ENCODE measurements at regions not wholly inside any gene's neighbourhood (a gene's known extent, or its start where the extent isn't known, plus 50 kb on each side); places are given as distances from the start of the nearest gene placed in this dataset.
A peak's percentile ranks its signal among the peaks of the same experiment; 100 is the strongest.

DNA sequence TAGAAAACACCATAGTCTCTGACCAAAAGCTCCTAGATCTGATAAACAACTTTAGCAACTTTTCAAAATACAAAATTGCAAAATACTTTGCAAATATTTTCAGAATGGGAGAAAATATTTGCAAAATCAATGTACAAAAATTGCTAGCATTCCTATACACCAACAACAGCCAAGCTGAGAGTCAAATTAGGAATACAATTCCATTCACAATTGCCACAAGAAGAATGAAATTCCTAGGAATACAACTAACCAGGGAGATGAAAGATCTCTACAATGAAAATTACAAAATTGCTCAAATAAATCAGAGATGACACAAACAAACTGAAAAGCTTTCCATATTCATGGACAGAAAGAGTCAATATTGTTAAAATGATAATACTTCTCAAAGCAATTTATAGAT, 327.0 kb upstream of the ZC3H15 start:
- Histone ChIP-seq H4K8ac (ENCODE audit: low read depth, low read length) (no peak overlapping the region), H3K4me1 (ENCODE audit: control insufficient read depth in 1 of 2, insufficient read depth in 2 of 2, low read length in 2 of 2) (no peaks in the 10 kb centered on the region), H2AK5ac (ENCODE audit: low read length) (no peak overlapping the region), H3K18ac (ENCODE audit: low read length) (no peak overlapping the region), H2AFZ (ENCODE audit: insufficient read depth, low read length, poor library complexity) (no peak overlapping the region), H3K14ac (ENCODE audit: low read length) (no peak overlapping the region), H3K27ac (ENCODE audit: low read depth, low read length) (no peak overlapping the region), H2BK12ac (ENCODE audit: low read length) (no peak overlapping the region), H3K9ac (ENCODE audit: low read length) (no peak overlapping the region), H3K79me2 (ENCODE audit: control insufficient read depth, insufficient read depth, low read length, poor library complexity) (no peaks in the 10 kb centered on the region), H3K36me3 (ENCODE audit: control insufficient read depth in 1 of 2, insufficient read depth in 2 of 2, low read length in 2 of 2) (no peaks in the 10 kb centered on the region), H2BK120ac (ENCODE audit: insufficient read depth, low read length, poor library complexity) (no peak overlapping the region), H2BK5ac (ENCODE audit: low read depth, low read length, poor library complexity) (no peak overlapping the region), H3K27me3 (ENCODE audit: insufficient read depth, low read length) (no peaks in the 10 kb centered on the region), H3K4me3 (ENCODE audit: low read depth, low read length) (no peak overlapping the region), H4K91ac (ENCODE audit: low read depth, low read length) (no peak overlapping the region), H3K79me1 (ENCODE audit: low read length) (no peaks in the 10 kb centered on the region), H3K4me2 (ENCODE audit: low read length) (no peak overlapping the region), H3K23ac (ENCODE audit: low read length) (no peak overlapping the region), H3K9me3 (ENCODE audit: insufficient read depth, low read depth, low read length) (peaks cover 2% of the 10 kb centered on the region), H4K12ac (ENCODE audit: low read depth, low read length) (no peak overlapping the region), H3K4ac (ENCODE audit: low read depth, low read length) (no peak overlapping the region)
- peak in 1 of 2 donors; percentile 82 for DNase-seq

DNA sequence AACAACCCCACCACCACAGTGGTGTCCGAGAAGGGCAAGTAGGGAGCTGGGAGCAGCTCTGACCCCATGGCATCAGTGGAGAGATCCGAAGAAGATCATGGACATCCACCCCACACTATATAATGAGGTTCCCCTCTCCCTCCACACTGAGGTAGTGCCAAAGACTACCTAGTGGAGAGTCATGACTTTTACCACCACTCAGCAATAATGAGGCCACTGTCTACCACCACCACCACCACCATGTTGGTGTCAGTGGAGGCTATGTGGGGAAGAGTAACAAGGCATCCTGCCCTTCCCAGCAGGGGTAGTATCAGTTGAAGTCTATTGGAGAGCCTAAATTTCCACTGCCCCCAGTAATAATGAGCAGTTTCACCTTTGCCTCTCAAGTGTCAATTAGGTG, 321.7 kb upstream of the ZC3H15 start:
- no peak overlapping the region for H2BK5ac ChIP-seq (ENCODE audit: low read depth, low read length, poor library complexity)
- WGBS (ENCODE audit: extremely low coverage, insufficient coverage, insufficient read length) = no CpG with 5 or more reads among the region's 2 CpGs
- no peak overlapping the region for H2AK5ac ChIP-seq (ENCODE audit: low read length)
- H4K12ac ChIP-seq (ENCODE audit: low read depth, low read length) = no peak overlapping the region
- H3K79me2 ChIP-seq (ENCODE audit: control insufficient read depth, insufficient read depth, low read length, poor library complexity) = no peaks in the 10 kb centered on the region
- H2BK12ac ChIP-seq (ENCODE audit: low read length) = no peak overlapping the region
- no peak overlapping the region for H3K4ac ChIP-seq (ENCODE audit: low read depth, low read length)
- no peak overlapping the region for H3K9ac ChIP-seq (ENCODE audit: low read length)
- H3K79me1 ChIP-seq (ENCODE audit: low read length) = no peaks in the 10 kb centered on the region
- H3K4me1 ChIP-seq (ENCODE audit: control insufficient read depth in 1 of 2, insufficient read depth in 2 of 2, low read length in 2 of 2) = no peaks in the 10 kb centered on the region
- H4K8ac ChIP-seq (ENCODE audit: low read depth, low read length) = no peak overlapping the region
- no peak overlapping the region for H3K4me2 ChIP-seq (ENCODE audit: low read length)
- no peak overlapping the region for H3K27ac ChIP-seq (ENCODE audit: low read depth, low read length)
- H3K9me3 ChIP-seq (ENCODE audit: insufficient read depth, low read depth, low read length) = peaks cover 2% of the 10 kb centered on the region
- no peaks in the 10 kb centered on the region for H3K27me3 ChIP-seq (ENCODE audit: insufficient read depth, low read length)
- no peak for DNase-seq
- H3K36me3 ChIP-seq (ENCODE audit: control insufficient read depth in 1 of 2, insufficient read depth in 2 of 2, low read length in 2 of 2) = no peaks in the 10 kb centered on the region
- H3K4me3 ChIP-seq (ENCODE audit: low read depth, low read length) = no peak overlapping the region
- no peak overlapping the region for H3K23ac ChIP-seq (ENCODE audit: low read length)
- no peak overlapping the region for H3K14ac ChIP-seq (ENCODE audit: low read length)
- no peak overlapping the region for H2BK120ac ChIP-seq (ENCODE audit: insufficient read depth, low read length, poor library complexity)
- no peak overlapping the region for H2AFZ ChIP-seq (ENCODE audit: insufficient read depth, low read length, poor library complexity)
- H4K91ac ChIP-seq (ENCODE audit: low read depth, low read length) = no peak overlapping the region
- H3K18ac ChIP-seq (ENCODE audit: low read length) = no peak overlapping the region

DNA sequence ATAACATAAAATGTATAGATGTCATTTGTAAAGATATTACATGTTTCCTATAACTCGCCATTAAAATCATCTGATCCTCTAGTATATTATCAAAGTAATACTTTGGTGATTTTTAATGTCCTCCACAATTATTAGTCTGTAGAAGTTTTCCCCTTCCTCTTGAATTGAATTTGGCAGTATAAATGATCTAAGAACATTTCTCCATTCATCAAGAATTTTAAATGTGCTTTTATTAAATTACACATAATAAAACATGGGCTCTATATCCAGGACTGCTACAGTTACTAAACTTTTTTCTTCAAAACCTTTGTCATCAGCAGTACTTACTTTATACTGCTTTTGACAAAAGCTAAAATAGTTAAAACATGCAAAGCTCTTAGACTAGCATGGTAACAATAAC, 315.4 kb upstream of the ZC3H15 start:
- Histone ChIP-seq H2BK12ac (ENCODE audit: low read length) (no peak overlapping the region), H3K9me3 (ENCODE audit: insufficient read depth, low read depth, low read length) (no peaks in the 10 kb centered on the region), H4K8ac (ENCODE audit: low read depth, low read length) (no peak overlapping the region), H3K4me2 (ENCODE audit: low read length) (no peak overlapping the region), H4K12ac (ENCODE audit: low read depth, low read length) (no peak overlapping the region), H3K4me3 (ENCODE audit: low read depth, low read length) (no peak overlapping the region), H3K9ac (ENCODE audit: low read length) (no peak overlapping the region), H2AFZ (ENCODE audit: insufficient read depth, low read length, poor library complexity) (no peak overlapping the region), H4K91ac (ENCODE audit: low read depth, low read length) (no peak overlapping the region), H3K36me3 (ENCODE audit: control insufficient read depth in 1 of 2, insufficient read depth in 2 of 2, low read length in 2 of 2) (no peaks in the 10 kb centered on the region), H2BK120ac (ENCODE audit: insufficient read depth, low read length, poor library complexity) (no peak overlapping the region), H2BK5ac (ENCODE audit: low read depth, low read length, poor library complexity) (no peak overlapping the region), H3K4me1 (ENCODE audit: control insufficient read depth in 1 of 2, insufficient read depth in 2 of 2, low read length in 2 of 2) (no peaks in the 10 kb centered on the region), H2AK5ac (ENCODE audit: low read length) (no peak overlapping the region), H3K18ac (ENCODE audit: low read length) (no peak overlapping the region), H3K27ac (ENCODE audit: low read depth, low read length) (no peak overlapping the region), H3K27me3 (ENCODE audit: insufficient read depth, low read length) (no peaks in the 10 kb centered on the region), H3K4ac (ENCODE audit: low read depth, low read length) (no peak overlapping the region), H3K79me2 (ENCODE audit: control insufficient read depth, insufficient read depth, low read length, poor library complexity) (no peaks in the 10 kb centered on the region), H3K79me1 (ENCODE audit: low read length) (peaks cover 3% of the 10 kb centered on the region), H3K14ac (ENCODE audit: low read length) (no peak overlapping the region), H3K23ac (ENCODE audit: low read length) (no peak overlapping the region)
- no peak for DNase-seq
- WGBS (ENCODE audit: extremely low coverage, insufficient coverage, insufficient read length) = no CpG with 5 or more reads among the region's 1 CpG

DNA sequence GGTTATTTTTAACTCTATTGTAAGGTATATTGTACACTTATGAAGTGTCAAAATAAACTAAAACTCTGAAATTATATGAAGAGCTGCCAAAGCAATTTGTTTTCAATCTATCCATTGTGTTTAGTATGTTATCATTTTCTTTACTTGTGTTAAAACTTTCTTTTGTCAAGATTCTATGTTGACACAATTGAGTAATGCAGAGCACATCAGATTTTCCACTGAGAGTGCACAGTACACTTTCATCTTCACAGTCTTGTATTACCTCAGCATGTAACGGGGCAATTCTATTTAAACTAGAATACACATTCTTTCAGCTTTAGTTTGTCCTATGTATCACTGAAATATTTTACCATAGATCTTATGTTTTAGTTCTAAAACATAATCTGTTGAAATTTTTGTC, 304.4 kb upstream of the ZC3H15 start:
- no peak for DNase-seq
- Histone ChIP-seq H3K4me1 (ENCODE audit: control insufficient read depth in 1 of 2, insufficient read depth in 2 of 2, low read length in 2 of 2) (no peaks in the 10 kb centered on the region), H3K36me3 (ENCODE audit: control insufficient read depth in 1 of 2, insufficient read depth in 2 of 2, low read length in 2 of 2) (no peaks in the 10 kb centered on the region)

More for the DNA sequence above, 304.4 kb upstream of the ZC3H15 start:
- Histone ChIP-seq H2BK5ac (ENCODE audit: low read depth, low read length, poor library complexity) (no peak overlapping the region), H2AK5ac (ENCODE audit: low read length) (no peak overlapping the region), H3K27me3 (ENCODE audit: insufficient read depth, low read length) (no peaks in the 10 kb centered on the region), H3K4ac (ENCODE audit: low read depth, low read length) (no peak overlapping the region), H2BK12ac (ENCODE audit: low read length) (no peak overlapping the region), H3K79me2 (ENCODE audit: control insufficient read depth, insufficient read depth, low read length, poor library complexity) (no peaks in the 10 kb centered on the region), H3K18ac (ENCODE audit: low read length) (no peak overlapping the region), H2BK120ac (ENCODE audit: insufficient read depth, low read length, poor library complexity) (no peak overlapping the region), H3K23ac (ENCODE audit: low read length) (no peak overlapping the region), H4K8ac (ENCODE audit: low read depth, low read length) (no peak overlapping the region), H4K12ac (ENCODE audit: low read depth, low read length) (no peak overlapping the region), H3K4me3 (ENCODE audit: low read depth, low read length) (no peak overlapping the region), H3K9me3 (ENCODE audit: insufficient read depth, low read depth, low read length) (no peaks in the 10 kb centered on the region), H3K4me2 (ENCODE audit: low read length) (no peak overlapping the region), H3K79me1 (ENCODE audit: low read length) (no peaks in the 10 kb centered on the region), H2AFZ (ENCODE audit: insufficient read depth, low read length, poor library complexity) (no peak overlapping the region), H3K27ac (ENCODE audit: low read depth, low read length) (no peak overlapping the region), H3K14ac (ENCODE audit: low read length) (no peak overlapping the region), H4K91ac (ENCODE audit: low read depth, low read length) (no peak overlapping the region), H3K9ac (ENCODE audit: low read length) (no peak overlapping the region)
- WGBS (ENCODE audit: extremely low coverage, insufficient coverage, insufficient read length) = no CpG with 5 or more reads among the region's 1 CpG
